Cardiac septum (tissue), 1 donor: ENCODE measurements at regions not wholly inside any gene's neighbourhood (a gene's known extent, or its start where the extent isn't known, plus 50 kb on each side); places are given as distances from the start of the nearest gene placed in this dataset.

Source experiments
- DNase-seq: peaks from one replicate; pipeline ENCODE4 v3.0.0-alpha.2; 2020; ENCODE audit warnings: low spot score
- intact Hi-C: fragments of 100-400 bp; cut with DNase I; formaldehyde crosslinking; loops from one replicate; pipeline ENCODE4 v1.14.0; 2022
- donor health status: DM: no; HTN: no; CAD: no.

- intact Hi-C loops = no loop called here
- no peak for DNase-seq
Measured at GRCh38 chr17:79365836-79366770, 244.7 kb downstream of the RBFOX3 start.

DNA sequence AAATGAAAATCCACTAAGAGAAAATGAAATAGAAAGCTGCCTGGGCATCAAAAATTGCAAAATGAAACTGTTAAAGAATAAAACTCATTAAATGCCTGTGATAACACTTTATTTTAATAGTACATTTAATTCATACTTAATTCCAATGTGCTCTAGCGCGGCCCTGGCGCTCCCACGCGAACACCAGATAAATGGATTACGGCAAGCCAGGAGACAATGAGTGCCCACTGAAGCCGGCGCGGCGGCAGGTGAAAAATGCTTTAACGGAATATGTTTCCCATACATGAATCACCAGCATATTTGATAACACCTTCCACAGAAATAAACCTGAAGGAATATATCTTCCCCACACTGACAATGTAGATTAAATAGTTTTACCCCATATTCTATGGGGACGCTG, 245.5 kb downstream of the RBFOX3 start:
- DNase-seq = no peak
- intact Hi-C loops = no loop called here

- intact Hi-C loops = no loop called here
- no peak for DNase-seq
Measured at GRCh38 chr17:79364315-79365094, 246.3 kb downstream of the RBFOX3 start.

DNA sequence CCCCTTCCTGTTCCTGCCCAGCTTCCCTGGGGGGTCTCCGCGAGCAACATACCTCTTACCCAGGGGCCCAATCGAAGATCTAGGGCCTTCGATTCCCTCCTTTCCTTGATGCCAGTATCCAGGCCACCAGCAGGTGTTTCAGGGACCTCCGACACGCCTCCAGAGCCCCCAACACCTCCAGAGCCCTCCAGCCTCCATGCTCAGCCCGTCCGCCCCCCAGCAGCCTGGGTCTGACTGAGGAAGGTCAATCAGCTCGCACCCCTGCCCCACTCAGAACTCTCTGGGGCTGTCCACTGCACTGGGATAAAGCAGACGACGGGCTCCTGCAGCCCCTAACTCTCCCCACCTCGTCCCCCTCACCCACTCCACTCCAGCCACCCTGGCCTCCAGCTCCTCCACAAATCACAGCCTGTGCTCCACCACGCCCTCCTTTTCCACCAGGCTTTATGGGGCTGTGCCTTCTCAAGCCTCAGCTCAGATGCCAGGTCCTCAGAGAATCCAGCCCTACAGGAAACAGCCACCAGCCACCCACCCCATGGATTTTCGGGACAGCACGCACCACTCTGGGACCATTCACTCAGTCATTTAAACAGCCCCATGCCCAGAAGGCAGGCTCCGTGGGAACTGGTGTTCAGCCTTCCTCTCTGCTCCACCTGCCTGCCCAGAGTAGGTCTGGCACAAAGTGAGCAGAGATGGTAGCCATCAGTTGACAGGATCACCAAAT, 247.1 kb downstream of the RBFOX3 start:
- DNase-seq = no peak
- intact Hi-C loops = no loop called here

GRCh38 chr17:79362772-79363305, 248.0 kb downstream of the RBFOX3 start:
- intact Hi-C loops = no loop called here
- DNase-seq = no peak

GRCh38 chr17:79361873-79362771, 248.7 kb downstream of the RBFOX3 start:
- intact Hi-C loops = no loop called here
- DNase-seq = no peak

GRCh38 chr17:79361221-79361734, 249.6 kb downstream of the RBFOX3 start:
- DNase-seq = no peak
- intact Hi-C loops = no loop called here

DNA sequence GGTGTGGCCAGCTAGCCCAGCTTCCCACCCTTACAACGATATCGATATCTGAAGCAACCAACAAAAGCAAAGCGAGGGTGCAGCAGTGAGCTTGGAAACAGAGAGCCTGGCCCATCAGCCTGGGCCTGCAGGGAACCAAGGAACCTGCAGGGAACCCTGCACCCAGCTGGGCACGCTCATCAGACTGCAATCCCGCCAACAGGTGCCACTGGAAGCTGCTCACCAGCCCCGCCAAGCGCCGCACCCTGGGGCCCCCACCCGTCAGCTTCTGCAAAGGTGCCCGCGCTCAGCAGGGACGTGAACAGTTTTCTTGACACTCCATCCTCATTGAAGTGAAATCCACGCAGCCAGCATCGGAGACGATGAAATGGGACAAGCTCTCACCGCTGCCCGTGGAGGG, 250.7 kb downstream of the RBFOX3 start:
- no peak for DNase-seq
- intact Hi-C loops = no loop called here

DNA sequence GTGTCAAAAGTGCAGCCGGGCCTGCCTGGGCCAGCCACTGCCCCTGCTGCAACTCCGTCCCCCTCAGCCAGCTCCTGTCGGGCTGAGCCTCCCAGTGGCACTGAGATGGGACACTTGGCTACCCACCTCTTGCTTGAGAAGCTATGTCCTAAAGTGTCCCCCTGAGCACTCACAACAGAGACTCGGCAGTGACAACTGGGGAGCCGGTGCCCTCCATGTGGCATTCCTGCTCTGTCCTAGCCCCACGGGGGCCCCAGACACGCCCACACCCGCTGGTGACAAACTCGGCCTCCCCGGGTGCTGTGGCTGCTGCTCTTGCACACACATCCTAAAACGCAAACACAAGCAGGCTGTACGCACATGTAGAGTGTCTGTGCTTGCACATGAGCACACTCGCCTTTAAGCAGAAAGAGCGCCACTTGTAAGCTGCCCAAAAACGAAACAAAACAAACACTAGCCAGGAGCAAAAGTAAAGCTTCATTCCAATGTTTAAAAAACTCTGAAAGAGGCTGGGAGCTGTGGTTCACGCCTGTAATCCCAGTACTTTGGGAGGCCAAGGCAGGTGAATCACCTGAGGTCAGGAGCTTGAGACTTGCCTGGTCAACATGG, 253.9 kb downstream of the RBFOX3 start:
- DNase-seq = no peak
- intact Hi-C loops = no loop called here

- no peak for DNase-seq
- intact Hi-C loops = no loop called here
Measured at GRCh38 chr17:79355165-79355564, 255.7 kb downstream of the RBFOX3 start.

DNA sequence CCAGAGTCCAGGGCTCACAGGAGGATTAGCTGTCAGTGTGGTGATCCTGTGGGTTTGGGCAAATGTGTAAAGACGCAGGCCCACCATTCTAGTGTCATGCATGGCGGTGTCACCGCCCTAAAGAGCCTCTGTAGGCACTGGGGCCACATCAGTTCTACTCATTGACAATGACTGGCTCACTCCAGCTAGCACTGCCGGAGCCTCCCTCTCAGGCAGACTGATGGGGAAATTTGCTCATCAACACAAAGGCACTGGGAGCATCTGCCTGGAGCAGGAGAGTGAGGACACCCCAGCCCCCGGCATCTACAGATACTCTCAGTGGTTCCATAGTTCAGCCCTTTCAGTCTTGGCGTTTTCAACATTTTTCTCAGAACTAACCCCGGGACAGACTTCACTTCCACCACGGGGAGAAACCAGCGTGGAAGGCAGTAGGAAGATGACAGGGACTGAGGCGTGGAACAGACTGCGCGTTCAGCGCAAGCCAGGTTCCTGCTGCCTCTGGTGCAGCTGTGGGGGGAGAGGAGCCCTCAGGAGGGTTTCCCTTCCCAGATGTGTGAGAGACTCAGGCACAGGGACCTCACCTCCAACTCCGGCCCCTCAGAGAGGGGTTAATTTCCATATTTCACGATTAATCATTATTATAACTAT, 256.6 kb downstream of the RBFOX3 start:
- DNase-seq = no peak
- intact Hi-C loops = no loop called here

DNA sequence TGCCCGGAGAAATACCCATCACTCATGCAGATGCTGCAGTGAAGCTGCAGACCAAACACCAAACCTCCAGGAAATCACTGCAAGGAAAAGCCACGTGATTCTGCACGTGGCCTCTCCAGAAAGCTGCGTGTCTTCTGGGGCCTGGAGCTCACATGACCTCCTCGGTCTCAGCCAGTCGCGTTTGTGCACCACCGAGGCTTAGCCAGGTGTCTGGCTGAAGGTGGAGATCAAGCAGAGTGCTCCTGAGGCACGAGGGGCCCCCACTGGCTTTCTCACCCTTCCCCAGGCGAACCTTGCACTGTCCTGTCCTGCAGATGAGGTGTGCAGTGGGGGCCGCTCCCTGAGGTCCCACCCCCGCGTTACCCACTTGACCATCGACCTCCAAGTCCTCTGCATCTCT, 257.3 kb downstream of the RBFOX3 start:
- intact Hi-C loops = no loop called here
- no peak for DNase-seq

GRCh38 chr17:79353016-79353415, 257.8 kb downstream of the RBFOX3 start:
- no peak for DNase-seq
- intact Hi-C loops = no loop called here

GRCh38 chr17:79350533-79350932, 260.3 kb downstream of the RBFOX3 start:
- intact Hi-C loops = no loop called here
- no peak for DNase-seq

GRCh38 chr17:79349506-79350400, 261.1 kb downstream of the RBFOX3 start:
- DNase-seq = no peak
- intact Hi-C loops = no loop called here

DNA sequence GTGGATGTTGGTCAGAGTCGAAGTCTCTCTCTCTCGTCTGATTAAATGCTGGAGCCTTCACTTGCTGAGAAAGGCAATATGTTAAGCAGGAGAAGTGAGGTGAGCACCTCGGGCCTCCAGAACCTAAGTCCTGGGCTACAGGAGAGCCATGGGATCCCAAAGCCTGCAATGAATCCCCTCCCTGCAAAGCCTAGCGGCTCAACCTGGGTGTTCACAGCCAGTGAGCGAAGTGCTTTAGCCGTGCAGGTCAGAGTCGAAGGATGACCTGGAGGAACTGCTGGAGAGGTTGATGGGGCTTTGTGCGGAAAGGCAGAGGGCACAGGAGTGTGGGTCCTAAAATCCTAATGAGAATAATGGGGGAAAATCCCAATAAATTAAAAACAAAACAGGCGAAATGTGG, 267.8 kb downstream of the ENGASE start:
- intact Hi-C loops = no loop called here
- no peak for DNase-seq

DNA sequence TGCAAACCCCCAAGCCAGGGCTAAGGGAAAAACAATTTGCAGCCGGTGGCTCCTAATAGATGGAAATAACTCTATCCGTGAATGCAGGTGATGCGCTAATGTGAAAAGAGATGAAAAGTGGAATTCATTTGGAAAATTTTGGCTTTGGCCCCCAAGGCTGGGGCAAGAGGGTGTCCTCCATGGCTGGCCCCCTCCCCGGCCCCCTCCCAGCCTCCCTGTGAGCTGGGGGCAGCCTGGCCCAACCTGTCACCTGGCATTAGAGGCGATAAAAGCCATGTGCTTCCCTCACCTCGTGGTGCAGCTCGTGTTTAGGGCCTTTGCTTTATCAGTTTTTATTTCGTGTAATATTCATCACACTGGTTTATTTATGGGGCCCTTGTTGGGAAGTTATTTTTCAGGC, 267.2 kb downstream of the ENGASE start:
- intact Hi-C loops = no loop called here
- no peak for DNase-seq
